Glomerular endothelial cell (primary cell): ENCODE measurements at regions not wholly inside any gene's neighbourhood (a gene's known extent, or its start where the extent isn't known, plus 50 kb on each side); places are given as distances from the start of the nearest gene placed in this dataset.

Source experiments
- DNase-seq: peaks from one replicate; pipeline ENCODE4 v3.0.0-alpha.2; 2011; ENCODE audit warnings: low read depth, low spot score; ENCODE audit errors: extremely low read depth

- DNase-seq = no peak
Measured at GRCh38 chr16:6946802-6947201, 385.8 kb upstream of the RBFOX1 start.

GRCh38 chr16:6946106-6946505 lies 386.5 kb upstream of the RBFOX1 start:
- no peak for DNase-seq

- DNase-seq = no peak
Measured at GRCh38 chr16:6940968-6941367, 391.7 kb upstream of the RBFOX1 start.

GRCh38 chr16:6937641-6938040 lies 395.0 kb upstream of the RBFOX1 start:
- no peak for DNase-seq

GRCh38 chr16:6932871-6933385 lies 399.7 kb upstream of the RBFOX1 start:
- no peak for DNase-seq

- no peak for DNase-seq
Measured at GRCh38 chr16:6929868-6930267, 402.8 kb upstream of the RBFOX1 start.

- DNase-seq = no peak
Measured at GRCh38 chr16:6926762-6927161, 405.9 kb upstream of the RBFOX1 start.

GRCh38 chr16:6926341-6926740 lies 406.3 kb upstream of the RBFOX1 start:
- no peak for DNase-seq

GRCh38 chr16:6918646-6919045 lies 414.0 kb upstream of the RBFOX1 start:
- DNase-seq = no peak

- DNase-seq = no peak
Measured at GRCh38 chr16:6916946-6917345, 415.7 kb upstream of the RBFOX1 start.

- no peak for DNase-seq
Measured at GRCh38 chr16:6913566-6913965, 419.1 kb upstream of the RBFOX1 start.

GRCh38 chr16:6910301-6910700 lies 422.3 kb upstream of the RBFOX1 start:
- no peak for DNase-seq

- DNase-seq = no peak
Measured at GRCh38 chr16:6905601-6906000, 427.0 kb upstream of the RBFOX1 start.

- no peak for DNase-seq
Measured at GRCh38 chr16:6903671-6904070, 429.0 kb upstream of the RBFOX1 start.

GRCh38 chr16:6898896-6899295 lies 433.7 kb upstream of the RBFOX1 start:
- DNase-seq = no peak

- DNase-seq = no peak
Measured at GRCh38 chr16:6897876-6898485, 434.7 kb upstream of the RBFOX1 start.

GRCh38 chr16:6892966-6893365 lies 439.7 kb upstream of the RBFOX1 start:
- no peak for DNase-seq

GRCh38 chr16:6891496-6891895 lies 441.1 kb upstream of the RBFOX1 start:
- no peak for DNase-seq

- no peak for DNase-seq
Measured at GRCh38 chr16:6888531-6888930, 444.1 kb upstream of the RBFOX1 start.

GRCh38 chr16:6884002-6884401 lies 448.6 kb upstream of the RBFOX1 start:
- no peak for DNase-seq

- DNase-seq = no peak
Measured at GRCh38 chr16:6880263-6880662, 452.4 kb upstream of the RBFOX1 start.

GRCh38 chr16:6864671-6865070 lies 468.0 kb upstream of the RBFOX1 start:
- DNase-seq = no peak

GRCh38 chr16:6864244-6864643 lies 468.4 kb upstream of the RBFOX1 start:
- no peak for DNase-seq
